Fibroblast of the aortic adventitia (primary cell): ENCODE measurements at regions not wholly inside any gene's neighbourhood (a gene's known extent, or its start where the extent isn't known, plus 50 kb on each side); places are given as distances from the start of the nearest gene placed in this dataset.

Experiments
- DNase-seq: peaks from one replicate; pipeline ENCODE4 v3.0.0-alpha.2; 2010; ENCODE audit warnings: low read depth
- H3K4me3 ChIP-seq: 2 replicates; pipeline ENCODE4 v1.5.1; 2011; ENCODE audit warnings: low read depth, mild to moderate bottlenecking, control low read depth, low read length, moderate library complexity
- TF ChIP-seq, protein P1 (sequence below): IDR thresholded peaks from 2 replicates; pipeline ENCODE4 v1.5.1; 2011; ENCODE audit warnings: mild to moderate bottlenecking, low read length, control low read depth, inconsistent platforms; ENCODE audit not compliant: insufficient read depth

DNA sequence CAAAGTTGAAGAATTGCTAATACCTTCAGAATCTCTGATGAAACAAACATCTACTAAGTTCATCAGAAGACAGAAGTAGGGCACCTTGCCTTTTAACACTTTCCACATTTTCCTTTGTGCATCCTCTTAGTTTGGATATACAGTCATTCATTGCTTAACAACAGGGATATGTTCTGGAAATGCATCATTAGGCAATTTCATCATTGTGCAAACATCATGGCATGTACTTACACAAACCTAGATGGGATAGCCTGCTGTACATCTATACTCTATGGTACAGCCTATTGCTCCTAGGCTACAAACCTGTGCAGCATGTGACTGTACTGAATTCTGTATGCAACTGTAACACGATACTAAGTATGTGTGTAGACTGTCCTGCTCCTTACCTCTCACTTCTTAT, 169.8 kb downstream of the SUCLA2 start:
- no peak overlapping the region for H3K4me3 ChIP-seq
- TF ChIP-seq, protein P1, sequence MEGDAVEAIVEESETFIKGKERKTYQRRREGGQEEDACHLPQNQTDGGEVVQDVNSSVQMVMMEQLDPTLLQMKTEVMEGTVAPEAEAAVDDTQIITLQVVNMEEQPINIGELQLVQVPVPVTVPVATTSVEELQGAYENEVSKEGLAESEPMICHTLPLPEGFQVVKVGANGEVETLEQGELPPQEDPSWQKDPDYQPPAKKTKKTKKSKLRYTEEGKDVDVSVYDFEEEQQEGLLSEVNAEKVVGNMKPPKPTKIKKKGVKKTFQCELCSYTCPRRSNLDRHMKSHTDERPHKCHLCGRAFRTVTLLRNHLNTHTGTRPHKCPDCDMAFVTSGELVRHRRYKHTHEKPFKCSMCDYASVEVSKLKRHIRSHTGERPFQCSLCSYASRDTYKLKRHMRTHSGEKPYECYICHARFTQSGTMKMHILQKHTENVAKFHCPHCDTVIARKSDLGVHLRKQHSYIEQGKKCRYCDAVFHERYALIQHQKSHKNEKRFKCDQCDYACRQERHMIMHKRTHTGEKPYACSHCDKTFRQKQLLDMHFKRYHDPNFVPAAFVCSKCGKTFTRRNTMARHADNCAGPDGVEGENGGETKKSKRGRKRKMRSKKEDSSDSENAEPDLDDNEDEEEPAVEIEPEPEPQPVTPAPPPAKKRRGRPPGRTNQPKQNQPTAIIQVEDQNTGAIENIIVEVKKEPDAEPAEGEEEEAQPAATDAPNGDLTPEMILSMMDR = no peak
- DNase-seq = peak; percentile 8

DNA sequence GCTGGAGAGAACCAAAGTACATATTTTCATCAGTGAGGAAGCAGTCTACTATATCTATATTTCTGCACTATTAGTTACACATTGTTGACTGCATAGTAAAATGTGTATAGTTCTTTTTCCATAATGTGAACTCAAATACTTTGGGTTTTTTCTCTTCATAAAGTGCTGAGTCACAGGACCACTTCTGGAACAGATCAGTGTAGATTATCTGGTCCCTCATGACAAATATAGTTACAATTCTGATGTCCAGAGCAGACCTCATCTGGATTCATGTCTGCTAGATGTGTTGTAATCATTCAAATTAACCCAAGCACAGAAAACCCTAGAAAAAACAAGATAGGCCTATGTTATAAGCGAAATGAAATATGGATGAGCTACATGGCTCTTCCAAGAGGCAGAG, 171.4 kb downstream of the SUCLA2 start:
- no peak overlapping the region for H3K4me3 ChIP-seq
- DNase-seq = peak; percentile 41
- TF ChIP-seq, protein P1 = no peak

DNA sequence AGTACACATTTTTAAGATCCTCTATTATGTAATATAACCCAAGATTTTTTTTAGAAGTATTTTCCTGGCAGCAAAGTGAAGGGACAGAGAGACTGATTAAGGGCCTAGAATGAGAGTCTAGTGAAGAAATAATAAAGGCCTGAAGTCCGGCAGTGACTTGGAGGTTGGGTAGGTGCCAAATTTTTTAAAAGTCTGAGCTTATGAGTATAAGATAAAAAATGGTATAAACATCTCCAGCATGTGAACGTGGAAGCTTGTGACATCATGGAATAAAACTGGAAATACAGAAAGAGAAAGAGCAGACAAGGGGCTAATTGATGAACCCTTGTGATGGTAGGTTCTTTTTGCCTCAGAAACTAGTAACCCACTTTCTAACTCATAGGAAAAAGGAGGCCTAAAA, 174.6 kb downstream of the SUCLA2 start:
- TF ChIP-seq, protein P1 = no peak
- DNase-seq = peak; percentile 55
- no peak overlapping the region for H3K4me3 ChIP-seq

DNA sequence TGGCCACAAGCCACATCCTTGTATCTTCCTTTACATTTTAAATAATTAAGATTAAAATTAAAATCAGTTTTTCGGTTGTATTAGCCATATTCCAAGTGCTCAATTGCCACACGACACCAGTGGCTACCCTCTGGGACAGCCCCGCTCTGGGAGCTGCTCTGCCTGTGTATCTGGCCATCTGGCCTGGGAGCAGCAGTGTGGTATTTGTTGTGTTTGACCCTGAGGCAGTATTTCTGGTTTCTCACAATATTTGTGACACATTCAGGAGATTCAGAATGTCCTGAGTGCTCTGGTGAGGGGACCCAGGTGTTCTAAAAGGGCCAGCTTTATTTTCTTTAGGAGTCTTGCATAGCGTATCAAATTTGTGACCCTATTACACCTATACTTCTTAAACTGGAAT, 179.0 kb downstream of the SUCLA2 start:
- no peak for DNase-seq
- no peak overlapping the region for H3K4me3 ChIP-seq
- TF ChIP-seq, protein P1 = no peak

DNA sequence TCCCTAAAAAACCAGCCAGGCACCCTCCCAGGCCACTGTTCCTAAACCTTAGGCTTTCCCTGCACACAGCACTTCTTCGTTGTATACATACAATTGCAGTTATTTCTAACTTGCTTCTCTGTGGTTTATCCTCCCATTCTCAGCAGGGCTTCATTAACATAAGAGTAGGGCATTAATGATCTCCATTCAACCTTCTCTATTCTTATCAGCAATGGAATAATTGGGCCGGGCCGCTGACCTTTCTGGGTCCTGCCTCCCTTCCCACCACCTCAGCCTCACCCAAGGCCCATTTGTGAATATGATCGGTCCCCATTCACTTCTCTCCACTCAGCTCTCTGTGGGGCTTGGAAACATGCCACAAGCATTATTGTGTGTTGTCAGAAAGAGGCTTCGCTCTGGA, 184.2 kb downstream of the SUCLA2 start:
- TF ChIP-seq, protein P1 = no peak
- DNase-seq = no peak
- no peak overlapping the region for H3K4me3 ChIP-seq

DNA sequence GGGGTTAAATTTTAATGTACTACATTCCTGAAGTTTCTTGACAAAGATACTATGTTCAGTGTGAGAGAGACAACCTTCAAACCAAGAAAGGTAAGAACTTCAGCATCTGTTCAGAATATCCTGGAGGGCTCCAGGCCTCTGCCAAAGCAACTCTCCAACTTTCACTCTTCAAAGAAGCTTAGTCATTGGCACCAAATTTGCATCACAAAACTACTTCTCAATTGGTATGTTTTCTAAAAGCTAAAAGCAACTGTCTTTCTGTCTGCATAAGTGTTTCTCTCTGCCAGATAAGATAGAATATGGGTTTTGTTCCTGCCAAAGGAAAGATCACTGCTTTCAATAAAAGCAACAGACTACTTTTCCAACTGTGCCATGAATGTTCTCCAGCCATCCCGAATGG, 187.4 kb downstream of the SUCLA2 start:
- DNase-seq = no peak
- TF ChIP-seq, protein P1 = no peak
- H3K4me3 ChIP-seq = no peak overlapping the region

DNA sequence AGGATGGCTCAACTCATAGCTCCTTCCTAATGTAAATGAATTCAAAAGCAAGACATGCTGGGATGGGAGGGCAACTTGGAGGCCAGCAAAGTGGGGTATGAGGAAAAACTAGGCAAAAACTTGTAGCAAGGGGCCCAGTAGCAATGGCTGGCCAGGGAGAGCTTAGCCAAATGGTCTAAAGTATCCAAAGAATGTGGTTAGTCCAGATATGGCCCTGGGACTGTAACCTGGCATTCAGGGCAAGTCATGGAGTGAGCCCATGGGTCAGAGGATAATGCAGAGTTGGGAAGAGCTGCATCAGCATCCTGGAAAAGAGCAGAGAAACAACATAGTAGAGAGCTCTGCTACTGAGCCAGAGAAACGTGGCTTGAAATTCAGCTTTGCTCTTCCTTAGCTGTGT, 191.7 kb downstream of the SUCLA2 start:
- no peak overlapping the region for H3K4me3 ChIP-seq
- no peak for DNase-seq
- TF ChIP-seq, protein P1 = no peak
